K562 (cell line): ENCODE measurements at regions not wholly inside any gene's neighbourhood (a gene's known extent, or its start where the extent isn't known, plus 50 kb on each side); places are given as distances from the start of the nearest gene placed in this dataset.
A peak's percentile ranks its signal among the peaks of the same experiment; 100 is the strongest.

Experiments
- BRCA1 ChIP-seq, 2 experiments: fragments of 450-650 bp in 1 of 2; sonication (generic) in 1 of 2; formaldehyde crosslinking in 1 of 2; IDR thresholded peaks; 2 replicates each; pipeline versions ENCODE4 v1.5.0 to v1.6.1; 2017 to 2020; ENCODE audit warnings: mild to moderate bottlenecking in 1 of 2, missing genetic modification reagents in 1 of 2
- CBX3 ChIP-seq, 2 experiments: IDR thresholded peaks; 1 replicate in 1 of 2; 2 replicates in 1 of 2; pipeline ENCODE4 v1.6.1; 2012; ENCODE audit warnings: inconsistent platforms in 2 of 2, low read length in 2 of 2, borderline replicate concordance in 1 of 2, control low read depth in 1 of 2
- CTBP1 ChIP-seq: fragments of 450-650 bp; IDR thresholded peaks from 2 replicates; pipeline ENCODE4 v1.6.1; 2016; ENCODE audit warnings: borderline replicate concordance
- DPF2 ChIP-seq: fragments of 450-650 bp; IDR thresholded peaks from 2 replicates; pipeline ENCODE4 v1.6.1; 2016
- EGR1 ChIP-seq: fragments of 450-650 bp; conservative IDR thresholded peaks from 2 replicates; pipeline ENCODE4 v1.6.1; 2017; ENCODE audit warnings: mild to moderate bottlenecking
- GTF2E2 ChIP-seq: fragments of 200-800 bp; sonication (Bioruptor generic); IDR thresholded peaks from 2 replicates; pipeline ENCODE4 v1.6.1; 2016; ENCODE audit warnings: missing genetic modification characterization, missing compliant biosample characterization
- HDAC2 ChIP-seq: fragments of 450-650 bp; IDR thresholded peaks from 2 replicates; pipeline ENCODE4 v1.6.1; 2016; ENCODE audit warnings: mild to moderate bottlenecking
- KAT2B ChIP-seq: IDR thresholded peaks from one replicate; pipeline ENCODE4 v1.6.1; 2012; ENCODE audit warnings: low read depth, mild to moderate bottlenecking, control low read depth, inconsistent platforms, low read length, moderate library complexity
- KLF1 ChIP-seq: fragments of 450-650 bp; IDR thresholded peaks from 2 replicates; pipeline ENCODE4 v1.6.1; 2016; ENCODE audit warnings: missing genetic modification characterization, missing compliant biosample characterization
- MCM7 ChIP-seq, 2 experiments: fragments of 450-650 bp; IDR thresholded peaks; 2 replicates each; pipeline ENCODE4 v1.6.1; 2016 to 2018
- NONO ChIP-seq, 2 experiments: fragments of 200-400 bp in 1 of 2; fragments of 450-650 bp in 1 of 2; formaldehyde crosslinking in 1 of 2; IDR thresholded peaks; 2 replicates each; pipeline ENCODE4 v1.6.1; 2017; ENCODE audit warnings: low read depth in 2 of 2, mild to moderate bottlenecking in 2 of 2, moderate library complexity in 2 of 2, low read length in 1 of 2
- NR2C2 ChIP-seq, 2 experiments: fragments of 200-800 bp in 1 of 2; sonication (Bioruptor generic) in 1 of 2; sonication (generic) in 1 of 2; formaldehyde crosslinking in 1 of 2; IDR thresholded peaks; 2 replicates each; pipeline versions ENCODE4 v1.6.1 to v1.8.0; 2016 to 2022; ENCODE audit warnings: mild to moderate bottlenecking in 1 of 2, missing compliant biosample characterization in 1 of 2, missing genetic modification characterization in 1 of 2, missing genetic modification reagents in 1 of 2
- PHTF2 ChIP-seq: fragments of 250-450 bp; sonication (Bioruptor Pico); IDR thresholded peaks from 2 replicates; pipeline ENCODE4 v1.5.0; 2021; ENCODE audit warnings: mild to moderate bottlenecking
- SETDB1 ChIP-seq: IDR thresholded peaks from one replicate; pipeline ENCODE4 v1.6.1; 2012; ENCODE audit warnings: low read length, control low read depth, inconsistent platforms
- ZKSCAN8 ChIP-seq: fragments of 200-800 bp; sonication (Bioruptor generic); IDR thresholded peaks from 2 replicates; pipeline ENCODE4 v1.6.1; 2016; ENCODE audit warnings: missing genetic modification characterization, missing compliant biosample characterization
- ZNF175 ChIP-seq: fragments of 200-800 bp; sonication (Bioruptor generic); IDR thresholded peaks from 2 replicates; pipeline ENCODE4 v1.6.1; 2016; ENCODE audit warnings: low read depth, mild to moderate bottlenecking, missing genetic modification characterization, missing compliant biosample characterization
- ZNF224 ChIP-seq: sonication (generic); formaldehyde crosslinking; IDR thresholded peaks from 2 replicates; pipeline ENCODE4 v1.8.0; 2022; ENCODE audit warnings: mild to moderate bottlenecking, missing genetic modification reagents
- TF ChIP-seq, protein P1 (sequence below): fragments of 450-650 bp; IDR thresholded peaks from 2 replicates; pipeline ENCODE4 v1.6.1; 2017; ENCODE audit warnings: antibody characterized with exemption, mild to moderate bottlenecking
- TF ChIP-seq, protein P2 (sequence below): fragments of 450-650 bp; formaldehyde crosslinking; IDR thresholded peaks from 2 replicates; pipeline ENCODE4 v1.4.0; 2022; ENCODE audit warnings: missing genetic modification characterization
- TF ChIP-seq, protein P3 (sequence below), 2 experiments: fragments of 250-450 bp in 1 of 2; fragments of 450-650 bp in 1 of 2; sonication (Bioruptor Pico) in 1 of 2; IDR thresholded peaks; 2 replicates each; pipeline versions ENCODE4 v1.6.1 to v1.8.0; 2016 to 2021; ENCODE audit warnings: mild to moderate bottlenecking in 2 of 2, moderate library complexity in 2 of 2, missing compliant biosample characterization in 1 of 2, missing genetic modification characterization in 1 of 2
- TF ChIP-seq, protein P4 (sequence below): IDR thresholded peaks from 2 replicates; pipeline ENCODE4 v1.6.1; 2011; ENCODE audit not compliant: insufficient read length; ENCODE audit errors: extremely low read depth

DNA sequence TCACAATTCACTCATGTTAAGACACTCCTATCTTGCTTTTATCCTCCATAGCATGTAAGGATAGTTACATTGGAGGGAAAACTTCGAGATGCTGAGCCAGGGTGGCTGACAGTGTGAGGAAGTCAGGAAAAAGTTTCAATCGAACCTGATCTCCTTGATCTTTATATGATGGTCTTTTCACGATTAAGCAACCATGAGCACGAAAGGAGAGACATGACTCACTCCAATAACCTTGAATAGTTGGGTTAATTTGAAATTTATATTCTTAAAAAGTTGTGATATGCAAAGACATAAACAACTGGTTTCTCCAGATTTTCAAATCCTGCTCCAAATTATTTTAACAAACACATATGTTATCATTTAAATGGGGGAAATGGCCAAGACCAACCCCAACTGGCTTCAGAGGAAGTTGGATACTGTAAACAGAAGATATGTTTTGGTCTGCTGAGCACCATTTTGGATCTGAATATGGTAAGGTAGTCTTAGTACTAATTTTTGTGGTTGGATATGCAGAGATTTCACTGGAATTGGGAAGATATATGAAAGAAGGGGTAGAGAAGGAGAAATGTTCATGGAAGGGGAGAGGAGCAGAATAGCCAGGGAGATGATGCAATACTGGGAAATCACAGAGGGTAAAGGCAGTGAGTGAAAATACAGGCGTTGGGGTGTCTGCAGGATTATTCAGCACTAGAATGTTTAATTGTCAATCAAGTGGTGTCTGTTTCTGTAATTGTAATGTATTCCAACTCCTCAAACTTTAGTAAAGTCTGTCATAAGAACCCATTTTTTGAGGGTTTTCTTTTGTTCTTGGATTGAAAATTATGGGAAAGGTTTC lies 185.2 kb upstream of the SLC38A2 start (continued):
- TF ChIP-seq GTF2E2 (tag) (0 out of 2 replicates have a peak, but pooled peaks have one; percentile 73), CBX3 (IDR thresholded peaks at IDR 0.05; ENCODE audit: borderline replicate concordance in 1 of 2, low read length in 2 of 2) (0 out of 3 replicates have a peak, but pooled peaks of 1 of the 2 experiments have one; percentile 23), CTBP1 (peak; percentile 35; the same call in 1 of the 2 replicates), EGR1 (no peak), HDAC2 (peak; percentile 86; the same call in 1 of the 2 replicates), ZKSCAN8 (CRISPR knock-in tag) (peak; percentile 14; the same call in 1 of the 2 replicates), NONO (IDR thresholded peaks at IDR 0.05; ENCODE audit: low read depth in 2 of 2, low read length in 1 of 2) (no peak), KAT2B (no peak), ZNF224 (no peak), ZNF175 (peak; percentile 85; the same call in 1 of the 2 replicates), SETDB1 (no peak), MCM7 (IDR thresholded peaks at IDR 0.05) (no peak), PHTF2 (CRISPR knock-in tag) (no peak), BRCA1 (IDR thresholded peaks at IDR 0.05) (no peak), BRCA1 (CRISPR knock-in tag; IDR thresholded peaks at IDR 0.05) (no peak), DPF2 (peak; percentile 54; the same call in 1 of the 2 replicates), NR2C2 (CRISPR knock-in tag; IDR thresholded peaks at IDR 0.05) (no peak), NR2C2 (tag; IDR thresholded peaks at IDR 0.05) (peak; percentile 46), KLF1 (tag) (no peak)
- TF ChIP-seq, protein P1, sequence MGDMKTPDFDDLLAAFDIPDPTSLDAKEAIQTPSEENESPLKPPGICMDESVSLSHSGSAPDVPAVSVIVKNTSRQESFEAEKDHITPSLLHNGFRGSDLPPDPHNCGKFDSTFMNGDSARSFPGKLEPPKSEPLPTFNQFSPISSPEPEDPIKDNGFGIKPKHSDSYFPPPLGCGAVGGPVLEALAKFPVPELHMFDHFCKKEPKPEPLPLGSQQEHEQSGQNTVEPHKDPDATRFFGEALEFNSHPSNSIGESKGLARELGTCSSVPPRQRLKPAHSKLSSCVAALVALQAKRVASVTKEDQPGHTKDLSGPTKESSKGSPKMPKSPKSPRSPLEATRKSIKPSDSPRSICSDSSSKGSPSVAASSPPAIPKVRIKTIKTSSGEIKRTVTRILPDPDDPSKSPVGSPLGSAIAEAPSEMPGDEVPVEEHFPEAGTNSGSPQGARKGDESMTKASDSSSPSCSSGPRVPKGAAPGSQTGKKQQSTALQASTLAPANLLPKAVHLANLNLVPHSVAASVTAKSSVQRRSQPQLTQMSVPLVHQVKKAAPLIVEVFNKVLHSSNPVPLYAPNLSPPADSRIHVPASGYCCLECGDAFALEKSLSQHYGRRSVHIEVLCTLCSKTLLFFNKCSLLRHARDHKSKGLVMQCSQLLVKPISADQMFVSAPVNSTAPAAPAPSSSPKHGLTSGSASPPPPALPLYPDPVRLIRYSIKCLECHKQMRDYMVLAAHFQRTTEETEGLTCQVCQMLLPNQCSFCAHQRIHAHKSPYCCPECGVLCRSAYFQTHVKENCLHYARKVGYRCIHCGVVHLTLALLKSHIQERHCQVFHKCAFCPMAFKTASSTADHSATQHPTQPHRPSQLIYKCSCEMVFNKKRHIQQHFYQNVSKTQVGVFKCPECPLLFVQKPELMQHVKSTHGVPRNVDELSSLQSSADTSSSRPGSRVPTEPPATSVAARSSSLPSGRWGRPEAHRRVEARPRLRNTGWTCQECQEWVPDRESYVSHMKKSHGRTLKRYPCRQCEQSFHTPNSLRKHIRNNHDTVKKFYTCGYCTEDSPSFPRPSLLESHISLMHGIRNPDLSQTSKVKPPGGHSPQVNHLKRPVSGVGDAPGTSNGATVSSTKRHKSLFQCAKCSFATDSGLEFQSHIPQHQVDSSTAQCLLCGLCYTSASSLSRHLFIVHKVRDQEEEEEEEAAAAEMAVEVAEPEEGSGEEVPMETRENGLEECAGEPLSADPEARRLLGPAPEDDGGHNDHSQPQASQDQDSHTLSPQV = peak; percentile 61
- TF ChIP-seq, protein P2, sequence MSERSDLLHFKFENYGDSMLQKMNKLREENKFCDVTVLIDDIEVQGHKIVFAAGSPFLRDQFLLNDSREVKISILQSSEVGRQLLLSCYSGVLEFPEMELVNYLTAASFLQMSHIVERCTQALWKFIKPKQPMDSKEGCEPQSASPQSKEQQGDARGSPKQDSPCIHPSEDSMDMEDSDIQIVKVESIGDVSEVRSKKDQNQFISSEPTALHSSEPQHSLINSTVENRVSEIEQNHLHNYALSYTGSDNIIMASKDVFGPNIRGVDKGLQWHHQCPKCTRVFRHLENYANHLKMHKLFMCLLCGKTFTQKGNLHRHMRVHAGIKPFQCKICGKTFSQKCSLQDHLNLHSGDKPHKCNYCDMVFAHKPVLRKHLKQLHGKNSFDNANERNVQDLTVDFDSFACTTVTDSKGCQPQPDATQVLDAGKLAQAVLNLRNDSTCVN (CRISPR knock-in tag) = 0 out of 2 replicates have a peak, but pooled peaks have one; percentile 46
- TF ChIP-seq, protein P3, sequence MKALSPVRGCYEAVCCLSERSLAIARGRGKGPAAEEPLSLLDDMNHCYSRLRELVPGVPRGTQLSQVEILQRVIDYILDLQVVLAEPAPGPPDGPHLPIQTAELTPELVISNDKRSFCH (CRISPR knock-in tag; IDR thresholded peaks at IDR 0.05) = no peak
- TF ChIP-seq, protein P3 (tag; IDR thresholded peaks at IDR 0.05) = 0 out of 2 replicates have a peak, but pooled peaks have one; percentile 20
- TF ChIP-seq, protein P4, sequence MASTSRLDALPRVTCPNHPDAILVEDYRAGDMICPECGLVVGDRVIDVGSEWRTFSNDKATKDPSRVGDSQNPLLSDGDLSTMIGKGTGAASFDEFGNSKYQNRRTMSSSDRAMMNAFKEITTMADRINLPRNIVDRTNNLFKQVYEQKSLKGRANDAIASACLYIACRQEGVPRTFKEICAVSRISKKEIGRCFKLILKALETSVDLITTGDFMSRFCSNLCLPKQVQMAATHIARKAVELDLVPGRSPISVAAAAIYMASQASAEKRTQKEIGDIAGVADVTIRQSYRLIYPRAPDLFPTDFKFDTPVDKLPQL = no peak
